ENCODE measurements at regions not wholly inside any gene's neighbourhood (a gene's known extent, or its start where the extent isn't known, plus 50 kb on each side); places are given as distances from the start of the nearest gene placed in this dataset.

GRCh38 chr1:59007820-59008598 lies 224.2 kb upstream of the JUN start:
- no peak for TF ChIP-seq CTCF (IDR thresholded peaks at IDR 0.05)
- Mint-ChIP-seq H3K4me1 (ENCODE audit: low read depth) (peaks cover 16% of the 10 kb centered on the region), H3K27me3 (ENCODE audit: low read depth) (no peaks in the 10 kb centered on the region), H3K4me3 (ENCODE audit: unreplicated experiment) (no peak overlapping the region), H3K36me3 (ENCODE audit: low read depth) (no peaks in the 10 kb centered on the region), H3K27ac (ENCODE audit: unreplicated experiment) (peak overlapping the region; percentile 71), H3K9me3 (ENCODE audit: low read depth) (no peaks in the 10 kb centered on the region)
- no peak for DNase-seq (ENCODE audit: low spot score)

- H3K36me3 Mint-ChIP-seq (ENCODE audit: low read depth), result no peaks in the 10 kb centered on the region
- no peak for DNase-seq (ENCODE audit: low spot score)
- no peak overlapping the region for H3K4me3 Mint-ChIP-seq (ENCODE audit: unreplicated experiment)
- no peaks in the 10 kb centered on the region for H3K9me3 Mint-ChIP-seq (ENCODE audit: low read depth)
- H3K27me3 Mint-ChIP-seq (ENCODE audit: low read depth), result no peaks in the 10 kb centered on the region
- peak overlapping the region; percentile 71 for H3K27ac Mint-ChIP-seq (ENCODE audit: unreplicated experiment)
- no peak for TF ChIP-seq CTCF (IDR thresholded peaks at IDR 0.05)
- peaks cover 23% of the 10 kb centered on the region for H3K4me1 Mint-ChIP-seq (ENCODE audit: low read depth)
Observed at GRCh38 chr1:59008599-59009347, 224.9 kb upstream of the JUN start.

- Mint-ChIP-seq H3K4me1 (ENCODE audit: low read depth) (peaks cover 41% of the 10 kb centered on the region), H3K36me3 (ENCODE audit: low read depth) (no peaks in the 10 kb centered on the region), H3K27me3 (ENCODE audit: low read depth) (no peaks in the 10 kb centered on the region), H3K4me3 (ENCODE audit: unreplicated experiment) (no peak overlapping the region), H3K27ac (ENCODE audit: unreplicated experiment) (no peak overlapping the region), H3K9me3 (ENCODE audit: low read depth) (no peaks in the 10 kb centered on the region)
- TF ChIP-seq CTCF (IDR thresholded peaks at IDR 0.05), result no peak
- DNase-seq (ENCODE audit: low spot score), result no peak
Observed at GRCh38 chr1:59011663-59012062, 227.8 kb upstream of the JUN start.

GRCh38 chr1:59012378-59012777 lies 228.5 kb upstream of the JUN start:
- TF ChIP-seq CTCF (IDR thresholded peaks at IDR 0.05), result no peak
- Mint-ChIP-seq H3K36me3 (ENCODE audit: low read depth) (no peaks in the 10 kb centered on the region), H3K4me1 (ENCODE audit: low read depth) (peaks cover 39% of the 10 kb centered on the region), H3K27ac (ENCODE audit: unreplicated experiment) (no peak overlapping the region), H3K4me3 (ENCODE audit: unreplicated experiment) (no peak overlapping the region), H3K27me3 (ENCODE audit: low read depth) (no peaks in the 10 kb centered on the region), H3K9me3 (ENCODE audit: low read depth) (no peaks in the 10 kb centered on the region)
- no peak for DNase-seq (ENCODE audit: low spot score)

GRCh38 chr1:59013276-59013927 lies 229.6 kb upstream of the JUN start:
- Mint-ChIP-seq H3K36me3 (ENCODE audit: low read depth) (no peaks in the 10 kb centered on the region), H3K9me3 (ENCODE audit: low read depth) (peaks cover 3% of the 10 kb centered on the region), H3K27me3 (ENCODE audit: low read depth) (no peaks in the 10 kb centered on the region), H3K4me1 (ENCODE audit: low read depth) (peaks cover 31% of the 10 kb centered on the region), H3K27ac (ENCODE audit: unreplicated experiment) (no peak overlapping the region), H3K4me3 (ENCODE audit: unreplicated experiment) (no peak overlapping the region)
- no peak for DNase-seq (ENCODE audit: low spot score)
- no peak for TF ChIP-seq CTCF (IDR thresholded peaks at IDR 0.05)
